ENCODE measurements at regions not wholly inside any gene's neighbourhood (a gene's known extent, or its start where the extent isn't known, plus 50 kb on each side); places are given as distances from the start of the nearest gene placed in this dataset.

GRCh38 chr14:98947911-98948595 is 323.9 kb downstream of the BCL11B start:
- TF ChIP-seq CTCF (IDR thresholded peaks at IDR 0.05): no peak
- TF ChIP-seq POLR2AphosphoS5 (IDR thresholded peaks at IDR 0.05): no peak
- TF ChIP-seq POLR2A (IDR thresholded peaks at IDR 0.05): no peak

Data from breast epithelium (tissue), 3 donors.